GM18868 (cell line): ENCODE measurements at regions not wholly inside any gene's neighbourhood (a gene's known extent, or its start where the extent isn't known, plus 50 kb on each side); places are given as distances from the start of the nearest gene placed in this dataset.
"Not testable (repeated sequence)": the region's sequence is repeated elsewhere in the genome, so short reads cannot be mapped to it uniquely, and the experiment has no call there.

Source experiments
- ATAC-seq: cut with Tn5 transposase; IDR thresholded peaks from one replicate; pipeline ENCODE4 v1.9.1; 2021; ENCODE audit warnings: mild to moderate bottlenecking, moderate library complexity; ENCODE audit not compliant: unreplicated experiment

- ATAC-seq, result peak; percentile 82
Measured at GRCh38 chr4:126604268-126604867, 1028.4 kb upstream of the INTU start.

DNA sequence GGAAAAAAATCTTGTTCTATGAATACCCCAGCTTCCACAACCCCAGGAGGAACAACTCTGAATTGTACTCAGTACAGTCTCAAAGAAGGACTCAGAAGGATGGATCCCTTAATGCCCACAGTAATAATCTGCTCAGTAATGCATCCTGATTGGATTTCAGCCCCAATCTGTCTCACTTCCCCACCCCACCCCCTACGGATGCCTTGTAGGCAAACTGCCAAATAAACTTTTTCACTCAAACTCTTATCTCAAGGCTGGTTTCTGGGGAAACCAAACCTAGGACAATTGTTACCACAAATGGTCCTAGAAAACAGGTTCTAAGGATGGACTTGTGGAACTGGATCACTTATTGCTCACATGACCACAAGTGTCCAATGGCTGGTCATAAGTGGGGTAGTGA, 1021.8 kb upstream of the INTU start:
- no peak for ATAC-seq

DNA sequence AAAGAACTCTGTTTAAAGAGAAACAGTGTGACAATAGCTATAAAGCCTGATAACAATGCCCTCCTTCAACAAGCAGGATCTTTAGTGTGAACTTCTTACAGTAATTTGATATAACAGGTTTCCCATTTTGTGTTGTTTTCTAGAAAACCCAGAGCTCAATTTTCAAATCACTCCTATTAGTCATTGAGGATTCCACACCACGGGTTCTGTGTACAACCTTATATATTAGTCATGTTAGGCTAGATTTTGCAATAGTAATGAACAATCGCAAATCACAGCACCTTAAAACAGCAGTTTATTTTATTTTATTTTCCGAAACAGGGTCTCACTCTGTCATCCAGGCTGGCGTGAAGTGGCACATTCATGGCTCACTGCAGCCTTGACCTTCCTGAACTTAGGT, 1020.9 kb upstream of the INTU start:
- ATAC-seq, result no peak

DNA sequence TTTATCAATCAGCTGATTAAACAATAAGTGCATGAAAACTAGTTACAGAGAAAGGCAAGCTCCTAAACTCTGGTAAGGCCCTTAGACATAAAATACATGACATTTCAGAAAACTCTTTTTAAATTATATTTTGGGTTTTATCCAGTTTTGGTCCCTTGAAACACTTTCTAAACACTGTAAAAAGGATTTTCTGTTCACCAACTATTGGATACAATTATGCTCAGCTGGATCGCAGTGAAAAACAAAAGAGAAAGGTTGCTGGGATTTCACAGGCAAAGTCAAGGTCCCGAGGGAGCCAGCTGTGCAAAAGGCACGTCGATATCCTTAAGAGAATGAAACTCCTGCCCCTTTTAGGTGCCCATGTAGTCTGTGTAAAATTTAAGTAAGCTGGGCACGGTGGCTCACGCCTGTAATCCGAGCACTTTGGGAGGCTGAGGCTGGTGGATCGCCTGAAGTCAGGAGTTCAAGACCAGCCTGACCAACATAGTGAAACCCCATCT, 1018.4 kb upstream of the INTU start:
- no peak for ATAC-seq

DNA sequence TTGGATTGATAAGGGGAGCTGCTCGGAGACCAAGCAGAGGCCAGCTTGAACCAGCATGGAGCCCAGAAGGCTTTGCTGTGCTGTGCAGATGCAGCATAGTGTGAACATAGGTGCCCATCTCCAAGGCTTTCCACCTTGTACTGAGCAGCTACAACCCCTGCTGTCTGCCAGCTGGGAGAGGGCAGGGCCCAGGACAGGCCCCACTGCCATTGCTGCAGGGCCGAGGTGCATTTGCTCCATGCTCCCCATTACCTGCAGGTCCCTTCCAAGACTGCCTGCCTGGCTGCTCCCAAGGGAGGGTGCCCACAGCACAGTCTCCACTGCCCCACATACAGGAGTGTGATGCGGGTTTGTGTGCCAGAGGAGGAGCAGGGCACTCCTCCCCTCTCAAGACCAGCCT, 1016.0 kb upstream of the INTU start:
- ATAC-seq, result no peak

- no peak for ATAC-seq
Measured at GRCh38 chr4:126627255-126627654, 1005.5 kb upstream of the INTU start.

GRCh38 chr4:126628933-126629332, 1003.8 kb upstream of the INTU start:
- ATAC-seq, result no peak

- no peak for ATAC-seq
Measured at GRCh38 chr4:126630230-126630629, 1002.5 kb upstream of the INTU start.

DNA sequence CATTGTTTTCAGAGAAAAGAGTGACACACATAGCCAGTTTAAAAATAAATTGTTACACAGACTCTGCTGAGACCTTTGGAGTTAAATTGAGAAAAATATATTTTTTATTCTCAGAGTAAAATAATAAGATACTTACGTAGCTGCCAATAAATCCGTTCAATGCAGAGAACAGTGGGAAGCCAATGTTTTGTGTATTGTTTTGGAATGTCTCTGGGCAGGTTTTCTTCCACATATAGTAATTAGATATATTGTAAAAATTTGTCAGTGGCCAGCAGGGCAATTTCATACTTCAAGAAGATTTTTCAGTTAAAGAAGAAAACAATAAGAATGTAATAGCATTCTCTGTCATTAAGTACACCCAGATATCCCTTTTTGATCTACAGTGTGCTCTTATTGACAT, 999.5 kb upstream of the INTU start:
- no peak for ATAC-seq

DNA sequence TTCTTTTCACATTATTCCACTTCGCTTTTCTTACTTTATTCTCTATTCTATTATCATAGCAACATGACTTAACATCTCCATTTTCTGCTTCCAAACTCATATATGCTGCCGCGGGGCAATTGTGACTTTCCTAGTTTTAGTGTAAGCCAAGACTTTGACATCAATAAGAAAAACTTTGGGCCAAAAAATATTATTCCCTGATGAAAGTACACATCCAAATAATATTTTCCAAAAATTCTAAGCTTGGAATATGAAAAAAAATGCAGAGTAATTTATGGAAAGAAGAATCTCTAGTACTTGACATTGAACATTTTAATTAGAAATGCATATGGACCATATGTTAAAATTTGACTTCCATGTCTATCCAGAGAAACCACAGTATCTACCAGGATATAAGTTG, 995.1 kb upstream of the INTU start:
- ATAC-seq, result no peak

DNA sequence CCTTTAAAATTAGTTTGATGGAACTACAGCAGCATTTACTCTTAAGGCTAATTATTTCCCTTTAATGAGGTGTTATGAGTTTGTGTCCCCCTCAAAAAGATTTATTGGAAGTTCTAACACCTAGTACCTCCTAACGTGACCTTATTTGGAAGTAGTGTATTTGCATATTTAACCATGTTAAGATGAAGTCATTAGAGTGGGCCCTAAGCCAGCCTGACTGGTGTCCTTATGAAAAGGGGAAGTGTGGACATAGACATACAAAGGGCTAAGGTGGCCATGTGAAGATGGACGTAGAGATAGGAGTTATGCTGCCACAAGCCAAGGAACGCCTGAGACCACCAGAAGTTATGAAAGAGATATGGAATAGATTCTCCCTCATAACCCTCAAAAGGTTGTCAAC, 985.4 kb upstream of the INTU start:
- ATAC-seq, result no peak

DNA sequence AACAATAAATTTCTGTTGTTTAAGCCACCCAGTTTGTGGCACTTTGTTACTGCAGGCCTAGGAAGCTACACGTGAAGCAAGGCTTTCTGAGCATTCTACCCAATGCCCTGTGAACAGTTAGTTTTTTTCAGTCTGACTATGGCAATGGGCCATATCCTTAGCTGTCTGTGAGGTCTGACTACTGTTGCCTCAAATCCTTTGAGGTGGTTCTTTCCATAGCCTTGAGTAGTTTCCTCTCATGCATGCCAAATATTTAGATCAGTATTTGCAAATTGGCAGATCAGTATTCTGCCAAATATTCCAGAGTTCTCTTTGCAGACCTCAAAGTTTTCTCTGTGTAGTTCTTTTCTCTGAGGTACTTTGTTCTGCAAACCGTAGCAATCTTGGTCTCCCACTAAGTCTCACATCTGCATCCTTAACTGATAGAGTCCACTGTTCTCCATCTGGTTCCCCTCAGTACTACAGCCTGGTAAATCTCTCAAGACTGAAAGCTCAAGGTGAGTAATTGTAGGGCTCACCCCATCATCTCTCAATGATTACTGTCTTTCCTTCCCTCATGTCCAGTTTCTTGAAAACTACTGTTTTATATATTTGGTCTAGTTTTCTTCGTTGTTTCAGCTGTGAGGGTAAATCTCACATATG, 984.9 kb upstream of the INTU start:
- ATAC-seq, result no peak

DNA sequence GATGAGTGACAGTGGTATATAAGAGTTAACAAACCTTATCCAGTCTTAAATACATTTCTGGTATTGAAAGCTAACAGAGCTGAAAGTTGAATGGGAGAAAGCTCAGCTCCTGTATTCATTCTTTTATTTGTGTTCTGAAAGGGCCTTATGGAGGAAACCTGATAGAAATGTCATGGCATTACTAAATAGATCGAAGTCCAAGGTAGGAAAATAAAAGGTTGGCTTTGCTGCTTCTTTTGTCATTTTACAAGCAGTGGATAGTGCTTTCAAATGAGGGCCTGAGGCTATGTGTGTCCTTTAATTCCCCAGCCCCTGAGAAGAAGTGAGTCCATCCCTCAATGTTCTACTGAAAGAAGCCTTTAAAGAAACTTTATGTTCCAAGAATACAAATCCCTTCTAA, 974.3 kb upstream of the INTU start:
- no peak for ATAC-seq

DNA sequence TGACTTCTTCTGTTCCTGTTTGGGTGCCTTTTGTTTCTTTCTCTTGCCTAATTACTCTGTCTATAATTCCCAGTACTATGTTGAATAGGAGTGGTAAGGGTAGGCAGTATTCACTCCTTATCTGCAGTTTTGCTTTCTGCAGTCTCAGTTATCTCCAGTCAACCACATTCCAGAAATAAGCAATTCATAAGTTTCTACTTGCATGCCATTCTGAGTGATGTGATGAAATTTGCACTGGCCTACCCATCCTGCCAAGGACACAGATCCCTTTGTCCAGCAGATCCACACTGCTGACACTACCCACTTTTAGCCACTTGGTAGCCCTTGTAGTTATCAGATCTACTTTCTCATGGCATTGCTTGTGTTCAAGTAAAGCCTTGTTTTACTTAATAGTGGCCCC, 971.6 kb upstream of the INTU start:
- no peak for ATAC-seq

GRCh38 chr4:126664839-126665238, 967.9 kb upstream of the INTU start:
- no peak for ATAC-seq

- not testable (repeated sequence) for ATAC-seq
Measured at GRCh38 chr4:126670038-126670437, 962.7 kb upstream of the INTU start.

DNA sequence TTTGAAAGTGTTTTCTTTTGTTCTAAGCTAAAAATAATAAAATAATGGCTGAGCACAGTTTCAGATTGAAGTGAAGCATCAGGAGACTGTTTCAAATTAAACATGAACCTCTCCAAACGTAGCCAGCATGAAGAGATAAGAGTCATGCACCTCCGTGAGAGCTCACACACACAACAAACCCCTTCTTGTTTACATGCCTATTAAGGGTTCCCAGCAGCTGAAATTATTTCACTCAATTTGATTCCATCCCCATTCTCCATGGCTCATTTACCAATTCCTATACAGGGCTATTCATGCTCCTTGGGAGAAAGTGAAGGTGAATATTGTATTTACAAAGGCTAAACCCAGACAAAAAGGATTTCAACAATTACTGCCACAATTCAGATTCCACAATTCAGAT, 954.1 kb upstream of the INTU start:
- ATAC-seq, result no peak

DNA sequence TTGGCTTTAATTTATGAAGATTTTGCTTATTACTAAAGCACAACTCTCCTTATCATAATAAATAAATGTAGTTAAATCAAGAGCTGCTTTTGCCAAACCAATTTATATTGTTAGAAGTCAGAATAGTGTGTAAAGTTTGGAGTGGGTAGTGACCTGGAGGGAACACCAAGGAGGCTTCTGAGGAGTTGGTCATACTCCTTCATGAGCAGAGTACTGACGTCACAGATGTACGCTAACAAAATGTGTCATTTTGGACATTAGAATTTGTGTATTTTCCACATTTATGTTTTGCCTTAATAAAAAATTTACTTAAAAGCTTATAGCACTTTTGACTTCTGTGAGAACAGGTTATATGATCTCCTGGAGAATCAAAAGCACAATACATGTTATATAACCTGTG, 953.5 kb upstream of the INTU start:
- ATAC-seq, result no peak

- no peak for ATAC-seq
Measured at GRCh38 chr4:126682250-126682649, 950.5 kb upstream of the INTU start.

DNA sequence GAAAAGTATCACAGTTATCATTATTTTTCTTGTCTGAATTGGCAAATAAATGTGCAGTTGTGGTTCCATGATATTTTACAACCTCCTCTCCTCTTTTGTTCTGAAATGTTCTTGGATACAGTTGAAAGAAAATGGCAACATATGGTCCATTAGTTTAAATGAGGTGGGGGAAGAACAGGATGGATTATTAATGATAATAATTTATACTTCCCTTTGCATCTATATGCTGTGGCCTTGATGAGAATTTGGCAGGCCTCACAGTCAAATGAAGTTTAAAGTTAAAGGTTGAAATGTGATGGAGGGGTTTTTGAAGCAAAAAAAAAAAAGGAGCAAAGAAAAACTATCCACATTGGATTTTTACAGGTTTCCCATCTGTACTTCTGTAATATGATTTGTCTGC, 946.3 kb upstream of the INTU start:
- no peak for ATAC-seq

GRCh38 chr4:126687655-126688358, 945.0 kb upstream of the INTU start:
- ATAC-seq, result no peak

DNA sequence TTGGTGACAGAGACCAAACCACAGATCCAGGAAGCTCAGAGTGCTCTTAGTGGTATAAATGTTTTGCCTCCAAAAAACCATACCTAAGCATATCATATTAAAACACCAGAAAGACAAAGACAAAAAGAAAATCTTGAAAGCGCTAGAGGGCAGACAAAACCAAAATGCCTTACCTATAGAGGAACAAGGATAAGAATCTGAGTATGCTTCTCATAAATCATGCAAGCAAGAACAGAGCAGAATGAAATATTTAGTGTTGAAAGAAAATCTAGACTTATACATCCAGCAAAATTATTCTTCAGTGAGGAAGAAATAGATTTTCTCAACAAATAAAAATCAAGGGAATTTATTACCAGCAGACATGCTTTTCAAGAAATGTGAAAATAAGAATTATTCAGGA, 941.0 kb upstream of the INTU start:
- no peak for ATAC-seq
